OCI-LY3 (cell line): ENCODE measurements at regions not wholly inside any gene's neighbourhood (a gene's known extent, or its start where the extent isn't known, plus 50 kb on each side); places are given as distances from the start of the nearest gene placed in this dataset.

Source experiments
- CTCF ChIP-seq: fragments of 200-600, 300-600 bp; sonication (generic); IDR thresholded peaks from 2 replicates; pipeline ENCODE4 v1.5.1; 2014; ENCODE audit warnings: antibody characterized with exemption, low read length, low read depth
- EZH2phosphoT487 ChIP-seq: fragments of 200-600 bp; shearing (Covaris generic); IDR thresholded peaks from 2 replicates; pipeline ENCODE4 v1.6.1; 2018; ENCODE audit warnings: antibody characterized with exemption, mixed run types, low read depth

DNA sequence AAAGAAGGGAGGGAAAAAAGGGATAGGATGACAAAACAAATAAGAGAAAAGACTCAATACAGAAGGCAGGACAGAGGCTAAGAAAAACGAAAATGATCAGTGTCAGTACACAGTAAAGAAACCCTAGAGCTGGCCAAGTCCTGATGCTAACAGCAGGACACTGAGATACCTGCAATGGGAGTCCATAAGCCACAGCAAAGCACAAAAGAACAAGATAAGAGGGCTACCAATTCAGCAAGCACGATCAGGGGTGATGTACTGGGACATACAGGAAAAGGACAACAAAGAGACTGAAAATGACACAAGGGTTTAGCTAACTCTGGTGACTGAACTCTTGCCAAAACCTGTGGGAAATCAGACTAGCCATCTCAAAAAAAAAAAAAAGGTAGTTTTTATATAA lies 1072.6 kb upstream of the COX7C start:
- TF ChIP-seq EZH2phosphoT487 = no peak
- TF ChIP-seq CTCF = no peak
